Right renal pelvis (tissue), 4 donors: ENCODE measurements at regions not wholly inside any gene's neighbourhood (a gene's known extent, or its start where the extent isn't known, plus 50 kb on each side); places are given as distances from the start of the nearest gene placed in this dataset.

Experiments used
- DNase-seq, 4 donors: peaks; one replicate each; pipeline ENCODE4 v3.0.0-alpha.2; 2013; ENCODE audit warnings: low read depth in 4 of 4, low spot score in 3 of 4, missing footprints in 1 of 4

GRCh38 chr14:25552826-25553225 is 502.9 kb upstream of the STXBP6 start:
- no peak for DNase-seq

- DNase-seq = no peak
Measured at GRCh38 chr14:25551674-25552073, 501.7 kb upstream of the STXBP6 start.

DNA sequence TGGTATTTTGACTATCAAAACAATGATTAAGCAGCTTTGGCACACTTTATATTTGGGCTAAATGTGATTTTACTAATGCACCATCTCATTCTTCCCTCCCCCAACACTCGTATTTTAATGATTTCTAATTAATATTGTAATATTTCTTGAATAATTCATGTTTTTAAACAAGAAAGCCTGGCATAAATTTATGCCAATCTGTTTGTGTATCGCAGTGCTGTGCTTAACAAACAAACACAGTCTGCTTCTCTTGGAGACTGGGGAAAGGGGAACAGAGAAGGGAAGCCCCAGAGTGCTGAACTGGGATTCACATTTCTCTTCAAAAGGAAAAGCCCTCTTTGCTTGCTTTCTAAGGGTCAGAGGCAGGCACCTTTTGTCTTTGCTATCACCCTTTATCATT is 496.9 kb upstream of the STXBP6 start:
- DNase-seq = no peak

- DNase-seq = no peak
Measured at GRCh38 chr14:25537846-25538455, 488.0 kb upstream of the STXBP6 start.

DNA sequence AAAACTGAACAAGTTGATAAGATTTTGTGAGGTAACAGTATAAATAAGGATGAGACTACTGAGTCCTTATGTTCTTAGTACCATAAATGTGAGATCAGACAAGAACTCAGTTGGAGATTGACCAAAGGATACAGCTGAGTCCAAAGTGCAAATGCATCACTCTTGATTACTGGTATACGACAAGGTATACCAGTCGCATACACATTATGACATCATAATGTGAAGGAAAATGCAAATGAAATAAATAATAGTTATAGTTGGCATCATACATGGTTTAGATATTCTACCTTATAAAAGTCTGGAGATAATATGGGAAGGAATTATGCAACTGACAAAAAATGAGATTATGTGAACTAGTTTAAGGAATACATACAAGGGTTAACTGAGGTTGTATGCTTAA is 476.3 kb upstream of the STXBP6 start:
- no peak for DNase-seq

DNA sequence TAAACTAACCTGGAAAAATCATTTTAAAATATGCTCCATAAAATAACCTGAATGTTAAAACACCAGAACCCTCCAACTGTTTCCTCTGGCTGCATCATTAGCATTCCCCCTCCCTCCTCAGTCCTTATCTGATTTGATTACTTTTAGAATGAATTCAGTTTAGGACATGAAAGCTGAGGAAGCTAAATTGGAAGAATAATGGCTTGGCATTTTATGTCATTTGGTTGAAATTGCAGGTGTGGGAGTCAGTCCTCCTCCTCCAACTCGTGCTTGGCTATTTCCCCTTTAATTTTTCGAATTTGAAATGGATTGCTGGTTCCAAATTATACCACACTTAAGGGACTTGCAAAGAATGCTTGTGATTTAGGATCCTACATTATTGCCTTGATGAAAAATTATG is 473.0 kb upstream of the STXBP6 start:
- DNase-seq = no peak

DNA sequence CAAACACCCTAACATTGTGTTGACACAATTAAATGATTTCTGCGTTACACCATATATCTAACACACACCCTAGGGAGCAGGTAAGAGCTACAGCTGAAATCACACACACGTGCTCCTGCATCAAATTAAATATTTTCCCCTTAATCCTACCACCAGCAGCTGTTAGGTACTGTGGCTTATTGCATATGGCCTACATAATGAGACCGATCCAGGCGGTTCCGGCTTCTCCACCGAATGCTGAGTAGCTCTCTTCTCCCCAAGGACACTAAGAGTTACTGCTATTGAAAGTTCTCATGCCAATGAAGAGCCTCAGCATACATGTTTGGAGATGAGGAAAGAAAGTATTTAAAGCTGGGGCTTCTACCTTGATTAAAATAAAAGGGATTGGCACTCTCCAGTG is 472.2 kb upstream of the STXBP6 start:
- DNase-seq = no peak

DNA sequence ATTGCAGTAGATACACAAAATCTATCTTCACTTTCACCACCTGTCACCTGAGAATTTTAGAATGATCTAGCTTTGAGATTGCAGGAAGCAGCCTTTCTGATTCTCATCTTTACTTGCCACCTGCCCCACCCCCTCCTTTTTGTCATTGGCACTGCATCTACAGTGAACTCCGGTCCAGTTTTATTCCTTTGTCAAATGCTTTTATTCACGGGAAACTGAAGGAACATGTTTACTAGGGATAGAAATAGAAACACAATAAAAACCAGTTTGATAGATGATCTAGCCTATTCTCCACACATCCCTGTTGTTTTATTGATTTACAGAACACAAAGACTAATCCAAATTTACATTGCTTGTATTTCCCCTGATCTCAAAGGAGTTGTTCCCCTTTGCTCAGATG is 471.7 kb upstream of the STXBP6 start:
- DNase-seq = no peak

DNA sequence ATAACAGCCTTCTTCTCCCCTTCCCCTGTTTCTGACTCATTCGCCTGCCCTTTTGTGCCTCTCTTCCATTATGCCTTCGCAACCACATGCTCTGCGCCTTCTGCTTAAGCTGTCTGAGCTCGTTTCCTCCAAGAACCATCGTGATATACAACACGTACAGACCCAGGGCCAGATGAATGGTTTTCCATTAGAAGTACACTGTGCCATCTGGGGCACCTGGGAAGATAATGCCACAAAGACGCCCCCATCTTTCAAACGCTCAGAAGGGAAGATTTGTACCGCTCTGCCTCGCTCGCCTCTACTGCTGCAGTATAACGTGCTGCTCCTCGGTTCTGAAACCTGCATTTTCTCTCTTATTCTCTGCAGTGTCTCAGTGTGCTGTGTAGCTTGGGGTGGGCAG is 470.9 kb upstream of the STXBP6 start:
- no peak for DNase-seq

DNA sequence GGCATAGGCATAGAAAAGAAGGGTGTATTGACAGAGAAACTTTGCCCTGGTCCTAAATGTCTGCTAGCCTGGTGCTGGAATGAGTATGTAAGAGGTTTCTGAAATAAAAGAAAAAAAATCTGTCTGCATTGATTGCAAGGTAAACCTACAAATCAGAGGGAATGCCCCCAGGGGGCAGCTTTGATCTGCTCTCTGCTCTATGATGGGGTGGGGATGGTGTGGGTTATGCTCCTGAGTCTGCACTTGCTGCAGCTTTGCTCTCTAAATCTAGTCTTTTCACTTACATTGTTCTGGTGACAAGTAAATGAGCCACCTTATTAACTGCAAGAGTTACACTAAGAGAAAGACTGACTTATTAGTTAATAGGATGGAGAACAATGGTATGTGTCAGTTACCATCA is 468.4 kb upstream of the STXBP6 start:
- no peak for DNase-seq

DNA sequence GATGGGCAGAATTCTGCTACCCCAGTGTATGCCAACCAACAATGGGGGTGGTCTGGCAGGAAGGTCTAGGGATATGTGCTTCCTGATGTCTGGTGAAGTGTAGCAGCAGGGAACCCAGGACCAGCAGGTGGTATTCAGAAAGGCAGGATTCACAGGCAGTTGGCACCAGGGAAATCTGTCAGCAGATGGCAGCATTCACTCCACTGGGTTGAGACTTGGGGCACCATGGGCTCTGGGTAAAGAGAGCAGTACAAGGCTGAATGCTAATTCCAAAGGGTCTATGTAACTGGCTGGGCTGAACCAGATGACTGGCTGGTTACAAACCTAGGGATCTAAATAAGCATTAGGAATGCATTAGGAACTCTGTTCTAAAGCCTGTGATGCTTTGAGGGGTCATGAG is 466.9 kb upstream of the STXBP6 start:
- no peak for DNase-seq

- no peak for DNase-seq
Measured at GRCh38 chr14:25508845-25509244, 458.9 kb upstream of the STXBP6 start.

DNA sequence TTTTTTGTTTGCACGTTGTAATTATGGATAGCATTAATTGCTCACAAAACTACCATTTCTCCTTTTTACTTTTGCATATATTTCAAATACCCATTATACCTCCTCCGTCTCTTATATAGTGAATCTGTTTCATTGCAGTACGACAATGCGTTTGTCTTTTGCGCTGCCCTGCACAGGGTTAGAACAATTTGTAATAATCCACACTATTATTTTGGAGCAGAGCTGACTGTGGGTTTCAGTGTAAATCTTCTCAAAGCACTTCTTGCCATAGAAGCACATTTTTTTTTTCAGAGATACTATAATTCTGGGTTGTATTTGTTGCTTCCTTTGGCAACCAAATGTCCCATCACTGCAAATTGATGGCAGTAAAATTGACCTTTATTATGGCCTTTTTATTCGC is 451.8 kb upstream of the STXBP6 start:
- no peak for DNase-seq

GRCh38 chr14:25488961-25489360 is 439.0 kb upstream of the STXBP6 start:
- DNase-seq = no peak

DNA sequence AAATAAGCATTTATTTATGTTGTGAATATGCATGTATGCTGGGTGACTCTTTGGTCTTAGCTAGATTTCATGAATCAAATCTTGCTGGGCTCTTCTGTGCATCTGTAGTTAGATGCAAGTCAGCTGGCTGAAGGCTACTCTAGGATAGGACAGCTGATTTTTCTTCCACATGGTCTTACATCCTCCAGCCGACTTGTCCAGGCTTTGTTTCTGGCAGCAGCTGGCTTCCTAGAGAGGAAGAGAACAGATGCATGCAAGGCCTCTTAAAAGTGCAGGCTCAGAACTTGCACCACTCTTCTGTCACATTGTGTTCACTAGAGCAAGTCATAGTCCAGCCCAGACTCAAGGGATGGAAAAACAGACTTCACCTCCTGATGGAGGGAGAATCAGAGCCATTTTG is 435.4 kb upstream of the STXBP6 start:
- peak in 2 of 4 donors; percentile 9 to 18 for DNase-seq

- peak in 1 of 4 donors; percentile 0 for DNase-seq
Measured at GRCh38 chr14:25484906-25485305, 435.0 kb upstream of the STXBP6 start.

DNA sequence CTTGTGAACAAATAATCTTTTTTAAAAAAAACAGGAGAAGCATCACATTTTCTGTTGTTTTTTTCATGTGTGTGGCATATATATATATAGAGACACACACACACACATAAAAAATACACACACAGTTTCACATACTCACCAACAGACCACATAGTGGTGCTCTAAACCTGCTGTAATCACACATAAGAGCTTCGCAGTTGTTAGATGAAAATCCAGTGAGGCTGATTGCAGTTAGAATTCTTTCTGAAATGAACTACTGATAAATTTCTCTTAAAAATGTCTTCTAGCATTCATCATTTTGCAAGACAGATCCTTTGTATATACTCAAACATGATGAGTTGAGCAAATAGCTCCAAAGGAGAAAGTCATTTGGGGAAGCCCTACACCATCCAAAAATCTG is 434.3 kb upstream of the STXBP6 start:
- peak in 1 of 4 donors; percentile 1 for DNase-seq

DNA sequence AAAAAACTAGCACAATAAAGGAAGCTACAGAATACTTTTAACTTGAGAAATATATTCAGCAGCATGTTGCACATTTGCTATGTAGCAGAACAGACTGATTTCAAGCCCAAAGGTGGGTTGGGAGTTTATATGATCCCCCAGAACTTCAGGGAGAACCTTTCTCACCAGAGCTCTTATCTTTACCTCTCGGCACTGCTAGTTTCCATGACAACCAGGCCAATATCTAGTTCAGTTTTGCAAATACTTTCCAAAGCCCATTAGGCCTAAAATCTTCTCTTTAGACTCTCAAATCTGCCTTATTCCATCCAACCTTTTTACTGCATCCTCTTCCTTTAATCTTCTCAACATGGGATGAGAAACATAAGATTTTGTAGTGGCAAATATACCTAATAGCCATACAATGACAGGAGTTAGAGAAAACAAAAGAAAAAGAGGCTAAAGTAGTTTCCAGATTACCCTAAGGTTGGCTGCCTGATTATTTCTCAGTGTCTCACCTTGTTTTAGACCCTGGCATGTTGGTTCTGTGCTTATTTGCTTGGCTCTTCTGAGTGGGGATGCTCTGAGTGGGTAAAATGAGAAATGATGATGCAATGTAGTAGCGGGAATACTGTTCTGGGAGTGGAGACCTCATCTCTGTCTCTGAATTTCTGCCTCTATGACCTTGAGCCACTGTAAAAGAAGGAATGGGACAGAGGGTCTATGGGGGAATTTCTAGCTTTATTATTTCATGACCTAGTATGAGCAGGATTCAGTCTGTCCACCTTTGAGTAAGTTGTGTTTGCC is 427.6 kb upstream of the STXBP6 start:
- no peak for DNase-seq

DNA sequence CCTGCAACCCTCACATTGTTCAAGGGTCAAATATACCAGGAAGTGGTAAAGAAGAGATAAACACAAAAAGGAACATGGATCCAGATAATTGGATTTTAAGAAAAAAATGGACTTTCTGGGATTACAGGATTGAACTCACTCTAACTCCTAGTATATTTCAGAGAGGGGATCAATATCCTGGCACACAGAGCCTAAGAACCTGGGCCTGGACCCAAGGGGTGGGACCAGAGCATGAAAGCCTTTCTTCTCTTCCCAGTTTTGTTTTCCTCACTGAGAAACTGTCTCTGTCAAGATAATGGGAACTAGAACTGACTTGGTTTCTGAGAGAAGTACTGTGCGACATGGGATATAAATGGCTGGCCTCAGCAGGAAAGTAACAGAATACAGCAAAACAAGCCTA is 422.8 kb upstream of the STXBP6 start:
- no peak for DNase-seq

DNA sequence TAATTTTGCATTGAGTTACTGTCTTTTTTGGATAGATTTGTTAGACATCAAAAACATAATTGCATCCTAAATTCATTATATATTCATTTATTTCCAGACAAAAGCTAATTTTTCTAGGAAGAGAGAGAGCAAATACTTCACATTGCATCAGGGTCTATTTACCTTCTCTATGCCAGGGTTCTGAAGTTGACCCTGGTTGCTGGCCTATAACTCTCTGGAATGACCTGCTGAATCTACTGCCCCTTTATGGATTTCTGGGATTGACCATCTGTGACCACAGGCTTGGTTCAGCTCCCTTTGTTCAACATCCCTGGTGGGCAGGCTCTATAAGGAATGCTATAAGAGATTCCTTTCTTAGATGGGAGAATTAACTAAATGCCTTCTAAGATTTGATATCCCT is 414.8 kb upstream of the STXBP6 start:
- no peak for DNase-seq

DNA sequence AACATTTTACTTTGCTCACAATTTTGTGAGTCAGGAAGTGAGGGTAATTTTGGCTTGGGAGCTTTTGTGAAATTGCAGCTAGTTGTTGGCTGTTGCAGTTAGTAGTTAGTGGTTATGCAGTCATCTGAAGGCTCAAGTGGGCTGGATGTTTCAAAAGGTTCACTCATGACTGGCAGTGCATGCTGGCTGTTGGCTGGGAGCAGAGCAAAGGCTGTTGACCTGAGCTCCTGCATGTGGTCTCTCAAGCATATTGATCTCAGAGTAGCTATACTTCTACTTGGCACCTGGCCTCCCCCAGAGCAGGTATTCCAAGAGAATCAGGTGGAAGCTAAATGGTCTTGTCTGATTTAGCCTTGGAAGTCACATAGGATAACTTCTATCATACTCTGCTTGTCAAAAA is 414.1 kb upstream of the STXBP6 start:
- no peak for DNase-seq

DNA sequence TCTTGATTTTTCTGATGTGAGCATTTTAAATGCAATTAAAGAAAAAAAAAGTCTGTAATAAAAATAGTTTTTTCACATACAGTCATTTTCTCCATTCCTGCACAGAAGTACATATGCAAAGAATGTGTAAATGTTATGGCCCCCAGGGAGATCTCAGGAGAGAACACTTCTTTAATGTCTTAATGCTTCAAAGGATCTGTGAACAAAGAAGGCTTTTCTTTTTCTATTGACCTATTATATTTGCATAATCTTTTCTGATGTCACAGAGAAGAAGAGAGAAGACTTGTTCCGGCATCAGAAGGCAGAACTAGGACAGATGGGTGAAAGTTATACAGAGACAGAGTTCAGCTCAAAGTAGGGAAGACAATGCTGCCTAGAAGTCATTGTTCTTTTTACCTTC is 413.5 kb upstream of the STXBP6 start:
- DNase-seq = no peak

DNA sequence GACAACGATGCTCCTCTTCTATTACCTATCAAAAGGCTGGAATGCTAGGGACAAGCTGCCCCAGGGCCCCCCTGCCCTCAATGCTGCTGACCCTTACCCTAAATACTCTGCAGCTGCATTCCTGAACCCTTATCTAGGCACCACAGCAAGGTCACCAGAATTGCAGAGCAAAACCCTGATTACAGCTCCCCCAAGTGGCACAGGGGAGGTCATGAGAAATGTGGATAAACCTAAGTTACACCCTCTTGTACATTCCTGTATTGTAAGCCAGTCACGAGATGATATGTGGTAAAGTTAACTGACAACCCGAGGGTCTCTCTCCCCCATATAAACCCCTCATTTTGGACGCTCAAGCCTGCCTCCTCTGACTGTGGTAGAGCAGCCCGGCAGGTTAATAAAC is 411.8 kb upstream of the STXBP6 start:
- DNase-seq = no peak
